ENCODE measurements at regions not wholly inside any gene's neighbourhood (a gene's known extent, or its start where the extent isn't known, plus 50 kb on each side); places are given as distances from the start of the nearest gene placed in this dataset.
"Not testable (repeated sequence)": the region's sequence is repeated elsewhere in the genome, so short reads cannot be mapped to it uniquely, and the experiment has no call there.

GRCh38 chr2:242010252-242011166, 141.0 kb downstream of the RTP5 start:
- TF ChIP-seq, protein P1, sequence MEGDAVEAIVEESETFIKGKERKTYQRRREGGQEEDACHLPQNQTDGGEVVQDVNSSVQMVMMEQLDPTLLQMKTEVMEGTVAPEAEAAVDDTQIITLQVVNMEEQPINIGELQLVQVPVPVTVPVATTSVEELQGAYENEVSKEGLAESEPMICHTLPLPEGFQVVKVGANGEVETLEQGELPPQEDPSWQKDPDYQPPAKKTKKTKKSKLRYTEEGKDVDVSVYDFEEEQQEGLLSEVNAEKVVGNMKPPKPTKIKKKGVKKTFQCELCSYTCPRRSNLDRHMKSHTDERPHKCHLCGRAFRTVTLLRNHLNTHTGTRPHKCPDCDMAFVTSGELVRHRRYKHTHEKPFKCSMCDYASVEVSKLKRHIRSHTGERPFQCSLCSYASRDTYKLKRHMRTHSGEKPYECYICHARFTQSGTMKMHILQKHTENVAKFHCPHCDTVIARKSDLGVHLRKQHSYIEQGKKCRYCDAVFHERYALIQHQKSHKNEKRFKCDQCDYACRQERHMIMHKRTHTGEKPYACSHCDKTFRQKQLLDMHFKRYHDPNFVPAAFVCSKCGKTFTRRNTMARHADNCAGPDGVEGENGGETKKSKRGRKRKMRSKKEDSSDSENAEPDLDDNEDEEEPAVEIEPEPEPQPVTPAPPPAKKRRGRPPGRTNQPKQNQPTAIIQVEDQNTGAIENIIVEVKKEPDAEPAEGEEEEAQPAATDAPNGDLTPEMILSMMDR (conservative IDR thresholded peaks at IDR 0.05) = not testable (repeated sequence)
- not testable (repeated sequence) for TF ChIP-seq ZFX (IDR thresholded peaks at IDR 0.05)
